Activated CD4-positive, alpha-beta T cell treated with anti-CD3 and anti-CD28 coated beads, Interleukin-2, amount 10 ng/mL, durations not matched to agents 7 days and 5 days (primary cell): ENCODE measurements at regions not wholly inside any gene's neighbourhood (a gene's known extent, or its start where the extent isn't known, plus 50 kb on each side); places are given as distances from the start of the nearest gene placed in this dataset.

Experiments used
- CTCF ChIA-PET: fragments of 350-600 bp; sonication (Branson Sonifier 250); formaldehyde crosslinking; loops from one replicate; lab custom pipeline; 2021; ENCODE audit warnings: antibody characterized with exemption; lab: Charles Lee
- POLR2A ChIA-PET: fragments of 350-600 bp; sonication (Branson Sonifier 250); formaldehyde crosslinking; loops from one replicate; lab custom pipeline; 2021; ENCODE audit warnings: antibody characterized with exemption; lab: Charles Lee
- DNase-seq: peaks from one replicate; pipeline ENCODE4 v3.0.0-alpha.2; 2020
- H3K27ac Mint-ChIP-seq: one replicate; pipeline ENCODE4 v1.8.0; 2021; ENCODE audit warnings: mild to moderate bottlenecking, moderate library complexity, mixed read lengths
- H3K27me3 Mint-ChIP-seq: one replicate; pipeline ENCODE4 v1.8.0; 2021; ENCODE audit warnings: mixed read lengths
- H3K36me3 Mint-ChIP-seq: one replicate; pipeline ENCODE4 v1.8.0; 2021; ENCODE audit warnings: low read depth, mixed read lengths
- H3K4me1 Mint-ChIP-seq: one replicate; pipeline ENCODE4 v1.8.0; 2021; ENCODE audit warnings: mixed read lengths
- H3K4me3 Mint-ChIP-seq: one replicate; pipeline ENCODE4 v1.8.0; 2021; ENCODE audit warnings: mild to moderate bottlenecking, moderate library complexity, mixed read lengths
- H3K9me3 Mint-ChIP-seq: one replicate; pipeline ENCODE4 v1.8.0; 2021; ENCODE audit warnings: mixed read lengths

GRCh38 chr5:155919126-155919525 lies 407.8 kb upstream of the SGCD start:
- POLR2A ChIA-PET, result no interaction called here
- Mint-ChIP-seq H3K4me3 (no peak overlapping the region), H3K4me1 (no peaks in the 10 kb centered on the region), H3K9me3 (no peaks in the 10 kb centered on the region), H3K36me3 (no peaks in the 10 kb centered on the region), H3K27me3 (no peaks in the 10 kb centered on the region), H3K27ac (no peak overlapping the region)
- CTCF ChIA-PET, result no interaction called here
- DNase-seq, result no peak

GRCh38 chr5:155919725-155920124 lies 407.2 kb upstream of the SGCD start:
- H3K36me3 Mint-ChIP-seq, result no peaks in the 10 kb centered on the region
- H3K9me3 Mint-ChIP-seq, result no peaks in the 10 kb centered on the region
- DNase-seq, result no peak
- H3K27me3 Mint-ChIP-seq, result no peaks in the 10 kb centered on the region
- ChIA-PET CTCF (no interaction called here), POLR2A (no interaction called here)
- H3K4me3 Mint-ChIP-seq, result no peak overlapping the region
- H3K27ac Mint-ChIP-seq, result no peak overlapping the region
- no peaks in the 10 kb centered on the region for H3K4me1 Mint-ChIP-seq

- Mint-ChIP-seq H3K4me1 (no peaks in the 10 kb centered on the region), H3K27me3 (no peaks in the 10 kb centered on the region)
- POLR2A ChIA-PET, result no interaction called here
These were observed 405.3 kb upstream of the SGCD start for GRCh38 chr5:155921621-155922020.

GRCh38 chr5:155923784-155924183 lies 403.2 kb upstream of the SGCD start:
- H3K36me3 Mint-ChIP-seq, result no peaks in the 10 kb centered on the region
- CTCF ChIA-PET, result no interaction called here
- no peak for DNase-seq
- no peak overlapping the region for H3K27ac Mint-ChIP-seq
- H3K4me3 Mint-ChIP-seq, result no peak overlapping the region
- H3K9me3 Mint-ChIP-seq, result no peaks in the 10 kb centered on the region
- H3K27me3 Mint-ChIP-seq, result no peaks in the 10 kb centered on the region
- H3K4me1 Mint-ChIP-seq, result no peaks in the 10 kb centered on the region
- POLR2A ChIA-PET, result no interaction called here

More at GRCh38 chr5:155921621-155922020, 405.3 kb upstream of the SGCD start:
- Mint-ChIP-seq H3K27ac (no peak overlapping the region), H3K9me3 (no peaks in the 10 kb centered on the region), H3K4me3 (no peak overlapping the region), H3K36me3 (no peaks in the 10 kb centered on the region)
- CTCF ChIA-PET, result no interaction called here
- no peak for DNase-seq

GRCh38 chr5:155926031-155926430 lies 400.9 kb upstream of the SGCD start:
- Mint-ChIP-seq H3K27ac (no peak overlapping the region), H3K27me3 (peaks cover 2% of the 10 kb centered on the region), H3K36me3 (no peaks in the 10 kb centered on the region), H3K4me1 (no peaks in the 10 kb centered on the region), H3K9me3 (no peaks in the 10 kb centered on the region), H3K4me3 (no peak overlapping the region)
- CTCF ChIA-PET, result no interaction called here
- DNase-seq, result no peak
- POLR2A ChIA-PET, result no interaction called here

GRCh38 chr5:155926766-155927165 lies 400.2 kb upstream of the SGCD start:
- no peaks in the 10 kb centered on the region for H3K9me3 Mint-ChIP-seq
- no peaks in the 10 kb centered on the region for H3K4me1 Mint-ChIP-seq

GRCh38 chr5:155929112-155929511 lies 397.9 kb upstream of the SGCD start:
- H3K4me3 Mint-ChIP-seq, result no peak overlapping the region
- CTCF ChIA-PET, result no interaction called here
- DNase-seq, result no peak
- H3K9me3 Mint-ChIP-seq, result no peaks in the 10 kb centered on the region
- no peak overlapping the region for H3K27ac Mint-ChIP-seq
- H3K4me1 Mint-ChIP-seq, result no peaks in the 10 kb centered on the region
- POLR2A ChIA-PET, result no interaction called here
- peaks cover 2% of the 10 kb centered on the region for H3K27me3 Mint-ChIP-seq
- H3K36me3 Mint-ChIP-seq, result no peaks in the 10 kb centered on the region

More at GRCh38 chr5:155926766-155927165, 400.2 kb upstream of the SGCD start:
- ChIA-PET POLR2A (no interaction called here), CTCF (no interaction called here)
- H3K27me3 Mint-ChIP-seq, result peaks cover 2% of the 10 kb centered on the region
- no peak overlapping the region for H3K4me3 Mint-ChIP-seq
- DNase-seq, result no peak
- no peak overlapping the region for H3K27ac Mint-ChIP-seq
- H3K36me3 Mint-ChIP-seq, result no peaks in the 10 kb centered on the region

- CTCF ChIA-PET, result no interaction called here
- Mint-ChIP-seq H3K9me3 (no peaks in the 10 kb centered on the region), H3K4me3 (no peak overlapping the region), H3K4me1 (no peaks in the 10 kb centered on the region), H3K27ac (no peak overlapping the region), H3K36me3 (no peaks in the 10 kb centered on the region), H3K27me3 (no peaks in the 10 kb centered on the region)
- DNase-seq, result no peak
- POLR2A ChIA-PET, result no interaction called here
These were observed 392.0 kb upstream of the SGCD start for GRCh38 chr5:155934964-155935363.

GRCh38 chr5:155935723-155936122 lies 391.2 kb upstream of the SGCD start:
- Mint-ChIP-seq H3K9me3 (no peaks in the 10 kb centered on the region), H3K4me1 (no peaks in the 10 kb centered on the region), H3K27ac (no peak overlapping the region), H3K4me3 (no peak overlapping the region), H3K27me3 (no peaks in the 10 kb centered on the region), H3K36me3 (no peaks in the 10 kb centered on the region)
- no peak for DNase-seq
- CTCF ChIA-PET, result interaction anchor here (0.6 kb wide), 1 partner anchor 13 kb away, joined by 3 read pairs; no protein-coding TSS in a partner anchor
- POLR2A ChIA-PET, result no interaction called here

GRCh38 chr5:155936520-155937406 lies 390.2 kb upstream of the SGCD start:
- DNase-seq, result no peak
- Mint-ChIP-seq H3K27me3 (no peaks in the 10 kb centered on the region), H3K4me3 (no peak overlapping the region), H3K9me3 (no peaks in the 10 kb centered on the region), H3K36me3 (no peaks in the 10 kb centered on the region), H3K27ac (no peak overlapping the region), H3K4me1 (no peaks in the 10 kb centered on the region)
- ChIA-PET CTCF (no interaction called here), POLR2A (no interaction called here)

- Mint-ChIP-seq H3K4me3 (no peak overlapping the region), H3K9me3 (no peaks in the 10 kb centered on the region), H3K27ac (no peak overlapping the region), H3K36me3 (no peaks in the 10 kb centered on the region), H3K4me1 (no peaks in the 10 kb centered on the region), H3K27me3 (peaks cover 1% of the 10 kb centered on the region)
- CTCF ChIA-PET, result no interaction called here
- POLR2A ChIA-PET, result no interaction called here
- no peak for DNase-seq
These were observed 388.9 kb upstream of the SGCD start for GRCh38 chr5:155938051-155938450.

- no peaks in the 10 kb centered on the region for H3K36me3 Mint-ChIP-seq
- no peak overlapping the region for H3K4me3 Mint-ChIP-seq
- CTCF ChIA-PET, result no interaction called here
- DNase-seq, result no peak
- H3K27ac Mint-ChIP-seq, result no peak overlapping the region
- POLR2A ChIA-PET, result no interaction called here
- H3K27me3 Mint-ChIP-seq, result peaks cover 4% of the 10 kb centered on the region
- H3K9me3 Mint-ChIP-seq, result no peaks in the 10 kb centered on the region
- no peaks in the 10 kb centered on the region for H3K4me1 Mint-ChIP-seq
These were observed 385.6 kb upstream of the SGCD start for GRCh38 chr5:155941340-155941739.

GRCh38 chr5:155943516-155944407 lies 383.2 kb upstream of the SGCD start:
- H3K36me3 Mint-ChIP-seq, result no peaks in the 10 kb centered on the region
- H3K4me3 Mint-ChIP-seq, result no peak overlapping the region
- ChIA-PET CTCF (no interaction called here), POLR2A (no interaction called here)
- peaks cover 4% of the 10 kb centered on the region for H3K27me3 Mint-ChIP-seq
- peak; percentile 35 for DNase-seq
- H3K9me3 Mint-ChIP-seq, result no peaks in the 10 kb centered on the region
- no peak overlapping the region for H3K27ac Mint-ChIP-seq
- H3K4me1 Mint-ChIP-seq, result no peaks in the 10 kb centered on the region
